ENCODE measurements at regions not wholly inside any gene's neighbourhood (a gene's known extent, or its start where the extent isn't known, plus 50 kb on each side); places are given as distances from the start of the nearest gene placed in this dataset.

GRCh38 chr13:106007156-106007555 lies 528.3 kb downstream of the EFNB2 start:
- POLR2A ChIA-PET (ENCODE audit: unreplicated experiment): no interaction called here
- H4K20me1 ChIP-seq (ENCODE audit: low read length): no peaks in the 10 kb centered on the region
- H3K4me1 ChIP-seq (ENCODE audit: insufficient read depth, low read length): no peaks in the 10 kb centered on the region
- no peak overlapping the region for H3K9ac ChIP-seq (ENCODE audit: low read length)
- H3K27me3 ChIP-seq (ENCODE audit: low read length): no peaks in the 10 kb centered on the region
- no peaks in the 10 kb centered on the region for H3F3A ChIP-seq (ENCODE audit: low read length, unreplicated experiment)
- intact Hi-C loops (cut with micrococcal nuclease): no loop called here
- H3K9me3 ChIP-seq (ENCODE audit: low read length): no peaks in the 10 kb centered on the region
- no peak overlapping the region for H3K4me3 ChIP-seq (ENCODE audit: low read length)
- no peaks in the 10 kb centered on the region for H3K79me2 ChIP-seq (ENCODE audit: low read length)
- no peaks in the 10 kb centered on the region for H3K36me3 ChIP-seq (ENCODE audit: low read depth, low read length)
- no peak overlapping the region for H3K4me2 ChIP-seq (ENCODE audit: low read length)
- ATAC-seq (peak; percentile 60), DNase-seq (no peak)
- no peaks in the 10 kb centered on the region for H3K9me2 ChIP-seq (replicated peaks; ENCODE audit: low read length)
- H2AFZ ChIP-seq (ENCODE audit: low read length): no peak overlapping the region
- CTCF ChIA-PET: no interaction called here
- no TSS peak for BruUV-seq (replicated peaks)
- H3K27ac ChIP-seq (ENCODE audit: low read length): no peak overlapping the region
- TF ChIP-seq EZH2 (IDR thresholded peaks at IDR 0.05; ENCODE audit: low read length, unreplicated experiment) (no peak), EZH2phosphoT487 (IDR thresholded peaks at IDR 0.05; ENCODE audit: borderline replicate concordance, low read length) (no peak), CTCF (conservative IDR thresholded peaks at IDR 0.05; ENCODE audit: low read depth, low read length) (no peak)

GRCh38 chr13:106003651-106004050 lies 531.8 kb downstream of the EFNB2 start:
- no peaks in the 10 kb centered on the region for H3K9me3 ChIP-seq (ENCODE audit: low read length)
- ATAC-seq (no peak), DNase-seq (no peak)
- no peaks in the 10 kb centered on the region for H4K20me1 ChIP-seq (ENCODE audit: low read length)
- BruUV-seq (replicated peaks): no TSS peak
- H3K79me2 ChIP-seq (ENCODE audit: low read length): no peaks in the 10 kb centered on the region
- H3K9ac ChIP-seq (ENCODE audit: low read length): no peak overlapping the region
- CTCF ChIA-PET: no interaction called here
- H3F3A ChIP-seq (ENCODE audit: low read length, unreplicated experiment): no peaks in the 10 kb centered on the region
- H3K36me3 ChIP-seq (ENCODE audit: low read depth, low read length): no peaks in the 10 kb centered on the region
- no peaks in the 10 kb centered on the region for H3K9me2 ChIP-seq (replicated peaks; ENCODE audit: low read length)
- TF ChIP-seq EZH2 (IDR thresholded peaks at IDR 0.05; ENCODE audit: low read length, unreplicated experiment) (no peak), CTCF (conservative IDR thresholded peaks at IDR 0.05; ENCODE audit: low read depth, low read length) (no peak), EZH2phosphoT487 (IDR thresholded peaks at IDR 0.05; ENCODE audit: borderline replicate concordance, low read length) (no peak)
- POLR2A ChIA-PET (ENCODE audit: unreplicated experiment): no interaction called here
- H3K4me3 ChIP-seq (ENCODE audit: low read length): no peak overlapping the region
- H3K27ac ChIP-seq (ENCODE audit: low read length): no peak overlapping the region
- no peak overlapping the region for H2AFZ ChIP-seq (ENCODE audit: low read length)
- no peaks in the 10 kb centered on the region for H3K4me1 ChIP-seq (ENCODE audit: insufficient read depth, low read length)
- no peaks in the 10 kb centered on the region for H3K27me3 ChIP-seq (ENCODE audit: low read length)
- H3K4me2 ChIP-seq (ENCODE audit: low read length): no peak overlapping the region
- intact Hi-C loops (cut with micrococcal nuclease): no loop called here

GRCh38 chr13:106001443-106001842 lies 534.0 kb downstream of the EFNB2 start:
- Histone ChIP-seq H3K4me2 (ENCODE audit: low read length) (no peak overlapping the region), H3K27ac (ENCODE audit: low read length) (no peak overlapping the region), H3K9me3 (ENCODE audit: low read length) (no peaks in the 10 kb centered on the region), H4K20me1 (ENCODE audit: low read length) (no peaks in the 10 kb centered on the region), H3F3A (ENCODE audit: low read length, unreplicated experiment) (no peaks in the 10 kb centered on the region), H3K4me3 (ENCODE audit: low read length) (no peak overlapping the region), H3K9me2 (replicated peaks; ENCODE audit: low read length) (no peaks in the 10 kb centered on the region), H3K4me1 (ENCODE audit: insufficient read depth, low read length) (no peaks in the 10 kb centered on the region), H3K9ac (ENCODE audit: low read length) (no peak overlapping the region), H2AFZ (ENCODE audit: low read length) (no peak overlapping the region), H3K36me3 (ENCODE audit: low read depth, low read length) (no peaks in the 10 kb centered on the region), H3K79me2 (ENCODE audit: low read length) (no peaks in the 10 kb centered on the region), H3K27me3 (ENCODE audit: low read length) (no peaks in the 10 kb centered on the region)
- CTCF ChIA-PET: no interaction called here
- TF ChIP-seq EZH2 (IDR thresholded peaks at IDR 0.05; ENCODE audit: low read length, unreplicated experiment) (no peak), CTCF (conservative IDR thresholded peaks at IDR 0.05; ENCODE audit: low read depth, low read length) (no peak), EZH2phosphoT487 (IDR thresholded peaks at IDR 0.05; ENCODE audit: borderline replicate concordance, low read length) (no peak)
- no peak for DNase-seq
- no TSS peak for BruUV-seq (replicated peaks)
- POLR2A ChIA-PET (ENCODE audit: unreplicated experiment): no interaction called here
- intact Hi-C loops (cut with micrococcal nuclease): no loop called here
- no peak for ATAC-seq
